ENCODE measurements at regions not wholly inside any gene's neighbourhood (a gene's known extent, or its start where the extent isn't known, plus 50 kb on each side); places are given as distances from the start of the nearest gene placed in this dataset.

- H3K4me1 ChIP-seq (ENCODE audit: control insufficient read depth in 2 of 3, insufficient read depth in 2 of 3, low read depth in 1 of 3, low read length in 3 of 3) = peaks cover 0 to 7% (median 0%) of the 10 kb centered on the region in 3 donors
- intact Hi-C loops (cut with DNase I) = no loop called here
- no peak overlapping the region for H3K4me3 ChIP-seq (ENCODE audit: low read length in 3 of 3)
- H3K27me3 ChIP-seq (ENCODE audit: control insufficient read depth, insufficient read depth, low read length) = no peaks in the 10 kb centered on the region
- H3K9ac ChIP-seq (ENCODE audit: low read length in 3 of 3) = no peak overlapping the region
- FAIRE-seq = no peak
- no peak overlapping the region for H3K27ac ChIP-seq (ENCODE audit: low read depth in 2 of 2, low read length in 2 of 2)
- DNase-seq = no peak
- no peaks in the 10 kb centered on the region for H3K36me3 ChIP-seq (ENCODE audit: control insufficient read depth in 2 of 3, insufficient read depth in 3 of 3, low read length in 3 of 3)
- no peak for TF ChIP-seq CTCF (IDR thresholded peaks at IDR 0.05; ENCODE audit: borderline replicate concordance, extremely low read depth, insufficient read depth)
- no peaks in the 10 kb centered on the region for H3K9me3 ChIP-seq (ENCODE audit: control insufficient read depth in 2 of 3, insufficient read depth in 1 of 3, low read length in 3 of 3)
Measured at GRCh38 chr1:209397371-209397770, 186.1 kb upstream of the CAMK1G start.

GRCh38 chr1:209397910-209398309 is 185.6 kb upstream of the CAMK1G start:
- no peaks in the 10 kb centered on the region for H3K27me3 ChIP-seq (ENCODE audit: control insufficient read depth, insufficient read depth, low read length)
- DNase-seq (no peak), FAIRE-seq (no peak)
- intact Hi-C loops (cut with DNase I) = no loop called here
- H3K36me3 ChIP-seq (ENCODE audit: control insufficient read depth in 2 of 3, insufficient read depth in 3 of 3, low read length in 3 of 3) = no peaks in the 10 kb centered on the region
- peak overlapping the region in 1 of 2 donors; percentile 42 for H3K27ac ChIP-seq (ENCODE audit: low read depth in 2 of 2, low read length in 2 of 2)
- no peak overlapping the region for H3K4me3 ChIP-seq (ENCODE audit: low read length in 3 of 3)
- H3K4me1 ChIP-seq (ENCODE audit: control insufficient read depth in 2 of 3, insufficient read depth in 2 of 3, low read depth in 1 of 3, low read length in 3 of 3) = peaks cover 0 to 7% (median 0%) of the 10 kb centered on the region in 3 donors
- TF ChIP-seq CTCF (IDR thresholded peaks at IDR 0.05; ENCODE audit: borderline replicate concordance, extremely low read depth, insufficient read depth) = no peak
- H3K9me3 ChIP-seq (ENCODE audit: control insufficient read depth in 2 of 3, insufficient read depth in 1 of 3, low read length in 3 of 3) = no peaks in the 10 kb centered on the region
- no peak overlapping the region for H3K9ac ChIP-seq (ENCODE audit: low read length in 3 of 3)

GRCh38 chr1:209398313-209398991 is 185.1 kb upstream of the CAMK1G start:
- no peaks in the 10 kb centered on the region for H3K27me3 ChIP-seq (ENCODE audit: control insufficient read depth, insufficient read depth, low read length)
- H3K36me3 ChIP-seq (ENCODE audit: control insufficient read depth in 2 of 3, insufficient read depth in 3 of 3, low read length in 3 of 3) = no peaks in the 10 kb centered on the region
- peak overlapping the region in 1 of 2 donors; percentile 42 for H3K27ac ChIP-seq (ENCODE audit: low read depth in 2 of 2, low read length in 2 of 2)
- H3K9ac ChIP-seq (ENCODE audit: low read length in 3 of 3) = no peak overlapping the region
- H3K4me3 ChIP-seq (ENCODE audit: low read length in 3 of 3) = no peak overlapping the region
- no peak for FAIRE-seq
- H3K9me3 ChIP-seq (ENCODE audit: control insufficient read depth in 2 of 3, insufficient read depth in 1 of 3, low read length in 3 of 3) = no peaks in the 10 kb centered on the region
- peak in 2 of 5 donors; percentile 50 to 75 for DNase-seq
- intact Hi-C loops (cut with DNase I) = no loop called here
- peaks cover 0 to 7% (median 0%) of the 10 kb centered on the region in 3 donors for H3K4me1 ChIP-seq (ENCODE audit: control insufficient read depth in 2 of 3, insufficient read depth in 2 of 3, low read depth in 1 of 3, low read length in 3 of 3)
- TF ChIP-seq CTCF (IDR thresholded peaks at IDR 0.05; ENCODE audit: borderline replicate concordance, extremely low read depth, insufficient read depth) = no peak
